Calu3 (cell line): ENCODE measurements at regions not wholly inside any gene's neighbourhood (a gene's known extent, or its start where the extent isn't known, plus 50 kb on each side); places are given as distances from the start of the nearest gene placed in this dataset.
A peak's percentile ranks its signal among the peaks of the same experiment; 100 is the strongest.

ENCODE experiments used
- BruUV-seq: library from RNA; stranded (reverse); fragments of 400-500 nt; replicated peaks from 2 replicates; lab custom pipeline; 2021; lab: Mats Ljungman, UMichigan
- CTCF ChIA-PET: fragments of 300-600 bp; sonication (Branson Sonifier 250); formaldehyde crosslinking; loops from one replicate; lab custom pipeline; 2022; ENCODE audit warnings: antibody characterized with exemption; lab: Charles Lee
- DNase-seq: peaks from one replicate; pipeline ENCODE4 v3.0.0; 2022
- H3K27ac Mint-ChIP-seq: one replicate; pipeline ENCODE4 v1.8.0; 2022; ENCODE audit warnings: mixed read lengths; ENCODE audit not compliant: unreplicated experiment
- H3K27me3 Mint-ChIP-seq: one replicate; pipeline ENCODE4 v1.8.0; 2022; ENCODE audit warnings: mixed read lengths; ENCODE audit not compliant: unreplicated experiment
- H3K36me3 Mint-ChIP-seq: one replicate; pipeline ENCODE4 v1.8.0; 2022; ENCODE audit warnings: mild to moderate bottlenecking, moderate library complexity, mixed read lengths; ENCODE audit not compliant: insufficient read depth, unreplicated experiment
- H3K4me1 Mint-ChIP-seq: one replicate; pipeline ENCODE4 v1.8.0; 2022; ENCODE audit warnings: mild to moderate bottlenecking, low read depth, mixed read lengths; ENCODE audit not compliant: unreplicated experiment
- H3K4me3 Mint-ChIP-seq: one replicate; pipeline ENCODE4 v1.8.0; 2022; ENCODE audit warnings: mild to moderate bottlenecking, low read depth, moderate library complexity, mixed read lengths; ENCODE audit not compliant: unreplicated experiment
- H3K9me3 Mint-ChIP-seq: one replicate; pipeline ENCODE4 v1.8.0; 2022; ENCODE audit warnings: low read depth, mixed read lengths; ENCODE audit not compliant: unreplicated experiment
- intact Hi-C: fragments of 100-400 bp; cut with micrococcal nuclease; formaldehyde crosslinking; loops from one replicate; pipeline ENCODE4 v1.10.0; 2022; ENCODE audit not compliant: unreplicated experiment
- TF ChIP-seq, protein P1 (sequence below): fragments of 200-600 bp; IDR thresholded peaks from one replicate; pipeline ENCODE4 v1.8.0; 2022; ENCODE audit warnings: antibody characterized with exemption; ENCODE audit not compliant: unreplicated experiment

DNA sequence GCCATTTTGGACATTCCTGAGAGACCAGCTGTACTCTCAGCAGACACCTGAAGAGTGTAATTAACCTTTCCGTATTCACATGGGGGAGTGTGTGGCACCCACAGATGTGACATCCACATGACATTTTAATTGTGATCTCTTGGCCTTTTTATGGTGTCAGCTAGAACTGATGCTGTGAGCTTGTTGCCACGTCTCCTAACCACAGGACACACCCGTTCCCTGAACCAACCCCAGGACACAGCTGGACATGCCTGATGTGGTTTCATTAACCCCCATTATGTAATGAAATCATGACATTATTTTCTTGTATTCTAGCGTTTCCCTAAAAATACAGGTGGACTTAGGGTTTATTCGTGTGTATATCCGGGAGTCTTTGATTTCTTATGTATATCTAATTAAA is 1036.1 kb downstream of the TMEM121 start:
- no peak overlapping the region for H3K4me3 Mint-ChIP-seq
- CTCF ChIA-PET = no interaction called here
- H3K27me3 Mint-ChIP-seq = peaks cover 60% of the 10 kb centered on the region
- TF ChIP-seq, protein P1, sequence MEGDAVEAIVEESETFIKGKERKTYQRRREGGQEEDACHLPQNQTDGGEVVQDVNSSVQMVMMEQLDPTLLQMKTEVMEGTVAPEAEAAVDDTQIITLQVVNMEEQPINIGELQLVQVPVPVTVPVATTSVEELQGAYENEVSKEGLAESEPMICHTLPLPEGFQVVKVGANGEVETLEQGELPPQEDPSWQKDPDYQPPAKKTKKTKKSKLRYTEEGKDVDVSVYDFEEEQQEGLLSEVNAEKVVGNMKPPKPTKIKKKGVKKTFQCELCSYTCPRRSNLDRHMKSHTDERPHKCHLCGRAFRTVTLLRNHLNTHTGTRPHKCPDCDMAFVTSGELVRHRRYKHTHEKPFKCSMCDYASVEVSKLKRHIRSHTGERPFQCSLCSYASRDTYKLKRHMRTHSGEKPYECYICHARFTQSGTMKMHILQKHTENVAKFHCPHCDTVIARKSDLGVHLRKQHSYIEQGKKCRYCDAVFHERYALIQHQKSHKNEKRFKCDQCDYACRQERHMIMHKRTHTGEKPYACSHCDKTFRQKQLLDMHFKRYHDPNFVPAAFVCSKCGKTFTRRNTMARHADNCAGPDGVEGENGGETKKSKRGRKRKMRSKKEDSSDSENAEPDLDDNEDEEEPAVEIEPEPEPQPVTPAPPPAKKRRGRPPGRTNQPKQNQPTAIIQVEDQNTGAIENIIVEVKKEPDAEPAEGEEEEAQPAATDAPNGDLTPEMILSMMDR = no peak
- H3K36me3 Mint-ChIP-seq = no peaks in the 10 kb centered on the region
- no TSS peak for BruUV-seq
- intact Hi-C loops = no loop called here
- H3K9me3 Mint-ChIP-seq = no peaks in the 10 kb centered on the region
- no peak for DNase-seq
- no peaks in the 10 kb centered on the region for H3K4me1 Mint-ChIP-seq
- H3K27ac Mint-ChIP-seq = no peak overlapping the region

DNA sequence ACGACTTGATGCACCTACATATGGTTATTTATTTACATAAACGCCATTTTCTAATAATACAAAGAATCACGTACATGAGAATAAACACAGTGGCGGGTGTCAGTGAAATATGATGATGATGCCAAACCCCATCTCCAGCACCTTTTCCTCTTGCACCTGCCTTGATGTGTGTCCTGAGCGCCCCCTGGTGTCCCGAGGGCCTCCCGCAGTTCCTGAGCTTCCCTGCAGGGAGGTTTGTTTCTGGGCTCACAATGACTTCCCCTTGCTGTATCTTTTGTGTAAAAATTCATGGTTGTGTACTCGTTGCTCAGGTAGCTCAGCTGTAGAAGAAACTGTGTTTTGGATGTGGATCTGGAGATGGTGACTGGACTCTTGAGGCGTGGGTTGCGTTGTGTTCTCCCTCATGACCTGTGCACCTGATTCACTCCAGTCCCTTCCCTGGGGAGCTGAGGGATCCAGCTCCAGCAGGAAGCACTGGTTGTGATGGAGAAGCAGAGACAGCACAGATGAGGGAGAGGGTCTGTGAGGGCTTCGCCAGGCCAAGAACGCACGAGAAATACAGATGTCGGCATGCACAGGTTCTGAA is 1037.8 kb downstream of the TMEM121 start:
- Mint-ChIP-seq H3K4me1 (no peaks in the 10 kb centered on the region), H3K27ac (no peak overlapping the region), H3K9me3 (no peaks in the 10 kb centered on the region), H3K36me3 (no peaks in the 10 kb centered on the region), H3K27me3 (peaks cover 52% of the 10 kb centered on the region), H3K4me3 (no peak overlapping the region)
- intact Hi-C loops = no loop called here
- TF ChIP-seq, protein P1 = no peak
- BruUV-seq = no TSS peak
- CTCF ChIA-PET = interaction anchor here (0.7 kb wide), 3 partner anchors 22 to 185 kb away, joined by 3 to 5 read pairs (median 4); no protein-coding TSS in a partner anchor
- peak; percentile 79 for DNase-seq

DNA sequence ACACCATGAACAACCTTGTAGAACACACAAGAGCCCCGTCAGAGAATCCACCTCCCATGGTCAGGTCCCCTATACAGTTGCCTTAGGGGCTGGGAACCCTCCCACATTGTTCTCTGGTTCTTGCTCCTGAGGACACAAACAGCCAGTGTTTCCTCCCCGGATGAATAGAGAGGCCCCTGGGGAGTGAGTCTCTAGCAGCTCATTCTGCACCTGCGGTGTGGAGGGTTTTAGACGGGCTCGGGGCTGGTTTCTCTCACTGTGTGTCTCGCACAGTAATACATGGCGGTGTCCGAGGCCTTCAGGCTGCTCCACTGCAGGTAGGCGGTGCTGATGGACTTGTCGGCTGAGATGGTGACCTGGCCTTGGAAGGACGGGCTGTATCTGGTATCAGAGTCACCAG is 1052.1 kb downstream of the TMEM121 start:
- no peaks in the 10 kb centered on the region for H3K36me3 Mint-ChIP-seq
- BruUV-seq = no TSS peak
- H3K27me3 Mint-ChIP-seq = peaks cover 35% of the 10 kb centered on the region
- intact Hi-C loops = no loop called here
- CTCF ChIA-PET = no interaction called here
- TF ChIP-seq, protein P1 = no peak
- no peaks in the 10 kb centered on the region for H3K4me1 Mint-ChIP-seq
- H3K4me3 Mint-ChIP-seq = no peak overlapping the region
- no peaks in the 10 kb centered on the region for H3K9me3 Mint-ChIP-seq
- no peak overlapping the region for H3K27ac Mint-ChIP-seq
- no peak for DNase-seq

DNA sequence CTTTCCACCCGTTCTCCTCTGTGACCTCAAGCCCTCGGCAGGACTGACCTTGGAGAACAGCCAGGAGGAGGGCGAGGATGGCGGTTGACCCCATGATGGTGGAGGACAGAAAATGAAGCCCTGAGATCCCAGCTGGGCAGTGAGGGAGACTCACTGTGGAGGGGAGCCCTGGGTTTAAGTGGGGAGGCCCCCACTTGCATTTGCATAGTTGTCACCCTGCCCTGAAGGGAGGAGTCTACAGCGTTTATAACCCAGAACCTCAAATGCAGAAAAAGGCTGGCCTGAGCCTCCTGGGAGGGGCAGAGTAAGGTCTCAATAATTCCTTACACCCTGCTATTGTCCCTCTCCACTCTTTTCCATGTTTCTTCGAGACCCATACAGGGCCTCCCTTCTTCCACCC is 1052.7 kb downstream of the TMEM121 start:
- H3K36me3 Mint-ChIP-seq = no peaks in the 10 kb centered on the region
- no peaks in the 10 kb centered on the region for H3K4me1 Mint-ChIP-seq
- intact Hi-C loops = no loop called here
- DNase-seq = no peak
- H3K9me3 Mint-ChIP-seq = no peaks in the 10 kb centered on the region
- no peak overlapping the region for H3K27ac Mint-ChIP-seq
- H3K27me3 Mint-ChIP-seq = peaks cover 35% of the 10 kb centered on the region
- TF ChIP-seq, protein P1 = no peak
- CTCF ChIA-PET = no interaction called here
- no peak overlapping the region for H3K4me3 Mint-ChIP-seq
- no TSS peak for BruUV-seq
